NAMALWA (cell line): ENCODE measurements at regions not wholly inside any gene's neighbourhood (a gene's known extent, or its start where the extent isn't known, plus 50 kb on each side); places are given as distances from the start of the nearest gene placed in this dataset.

Source experiments
- DNase-seq: peaks from one replicate; pipeline ENCODE4 v3.0.0-alpha.2; 2015; ENCODE audit warnings: low spot score

GRCh38 chr21:35128536-35128935, 79.4 kb upstream of the RUNX1 start:
- DNase-seq: no peak

- no peak for DNase-seq
These were observed 78.7 kb upstream of the RUNX1 start for GRCh38 chr21:35127851-35128250.

- no peak for DNase-seq
These were observed 77.9 kb upstream of the RUNX1 start for GRCh38 chr21:35127026-35127425.

- DNase-seq: no peak
These were observed 71.6 kb upstream of the RUNX1 start for GRCh38 chr21:35120631-35121180.

GRCh38 chr21:35119501-35120047, 70.5 kb upstream of the RUNX1 start:
- DNase-seq: no peak

GRCh38 chr21:35116777-35117176, 67.7 kb upstream of the RUNX1 start:
- DNase-seq: no peak

- no peak for DNase-seq
These were observed 64.0 kb upstream of the RUNX1 start for GRCh38 chr21:35113064-35113463.

- DNase-seq: no peak
These were observed 62.3 kb upstream of the RUNX1 start for GRCh38 chr21:35111321-35111930.

GRCh38 chr21:35108887-35109286, 59.8 kb upstream of the RUNX1 start:
- no peak for DNase-seq

GRCh38 chr21:35107520-35107919, 58.4 kb upstream of the RUNX1 start:
- no peak for DNase-seq

GRCh38 chr21:35106246-35106835, 57.2 kb upstream of the RUNX1 start:
- DNase-seq: no peak

GRCh38 chr21:35102488-35103371, 53.6 kb upstream of the RUNX1 start:
- DNase-seq: peak; percentile 70

- DNase-seq: no peak
These were observed 51.3 kb upstream of the RUNX1 start for GRCh38 chr21:35100349-35100811.

GRCh38 chr21:35099310-35099709, 50.2 kb upstream of the RUNX1 start:
- no peak for DNase-seq
